AG10803 (cell line): ENCODE measurements at regions not wholly inside any gene's neighbourhood (a gene's known extent, or its start where the extent isn't known, plus 50 kb on each side); places are given as distances from the start of the nearest gene placed in this dataset.
A peak's percentile ranks its signal among the peaks of the same experiment; 100 is the strongest.

Source experiments
- DNase-seq: peaks from one replicate; pipeline ENCODE4 v3.0.0; 2010; ENCODE audit warnings: low read depth
- H3K4me3 ChIP-seq: 2 replicates; pipeline ENCODE4 v1.5.1; 2011; ENCODE audit warnings: mild to moderate bottlenecking, low read length, control low read depth
- TF ChIP-seq, protein P1 (sequence below): conservative IDR thresholded peaks from 2 replicates; pipeline ENCODE4 v1.5.1; 2011; ENCODE audit warnings: mild to moderate bottlenecking, low read length, control low read depth, inconsistent platforms

GRCh38 chr7:131961054-131961680 lies 404.7 kb upstream of the PODXL start:
- TF ChIP-seq, protein P1, sequence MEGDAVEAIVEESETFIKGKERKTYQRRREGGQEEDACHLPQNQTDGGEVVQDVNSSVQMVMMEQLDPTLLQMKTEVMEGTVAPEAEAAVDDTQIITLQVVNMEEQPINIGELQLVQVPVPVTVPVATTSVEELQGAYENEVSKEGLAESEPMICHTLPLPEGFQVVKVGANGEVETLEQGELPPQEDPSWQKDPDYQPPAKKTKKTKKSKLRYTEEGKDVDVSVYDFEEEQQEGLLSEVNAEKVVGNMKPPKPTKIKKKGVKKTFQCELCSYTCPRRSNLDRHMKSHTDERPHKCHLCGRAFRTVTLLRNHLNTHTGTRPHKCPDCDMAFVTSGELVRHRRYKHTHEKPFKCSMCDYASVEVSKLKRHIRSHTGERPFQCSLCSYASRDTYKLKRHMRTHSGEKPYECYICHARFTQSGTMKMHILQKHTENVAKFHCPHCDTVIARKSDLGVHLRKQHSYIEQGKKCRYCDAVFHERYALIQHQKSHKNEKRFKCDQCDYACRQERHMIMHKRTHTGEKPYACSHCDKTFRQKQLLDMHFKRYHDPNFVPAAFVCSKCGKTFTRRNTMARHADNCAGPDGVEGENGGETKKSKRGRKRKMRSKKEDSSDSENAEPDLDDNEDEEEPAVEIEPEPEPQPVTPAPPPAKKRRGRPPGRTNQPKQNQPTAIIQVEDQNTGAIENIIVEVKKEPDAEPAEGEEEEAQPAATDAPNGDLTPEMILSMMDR, result no peak

DNA sequence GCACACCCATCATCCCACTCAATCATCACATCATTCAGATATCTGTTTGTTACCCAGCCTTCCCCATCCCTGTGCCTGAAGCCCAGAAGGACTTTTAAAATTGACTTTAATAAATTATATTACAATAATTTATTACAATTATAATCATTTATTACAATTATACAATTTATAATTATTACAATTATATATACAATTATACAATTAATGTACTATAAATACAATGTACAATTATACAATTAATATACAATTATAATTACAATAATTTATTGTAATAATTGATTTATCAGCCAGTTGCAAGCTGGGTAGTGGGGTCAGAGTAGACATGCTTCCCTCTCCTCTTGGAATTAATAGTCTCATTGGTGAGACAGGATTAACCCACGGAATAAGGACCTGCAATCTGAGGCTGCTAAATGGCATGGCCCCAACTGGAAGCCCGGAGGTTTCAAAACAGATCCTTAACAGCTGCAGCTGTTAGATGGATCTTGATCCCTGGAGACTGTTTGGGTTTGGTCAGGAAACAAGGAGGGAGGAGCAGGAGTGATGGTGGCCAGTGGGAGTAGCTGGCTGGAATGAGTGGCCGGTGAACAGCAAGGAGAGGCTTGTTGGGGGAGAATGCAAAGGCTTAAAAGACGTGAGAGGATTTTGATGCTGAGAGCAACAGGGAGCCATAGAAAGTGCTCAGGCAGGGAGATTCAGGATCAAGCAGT lies 402.8 kb upstream of the PODXL start:
- TF ChIP-seq, protein P1, result no peak
- peak; percentile 58 for DNase-seq
- no peak overlapping the region for H3K4me3 ChIP-seq

More at GRCh38 chr7:131961054-131961680, 404.7 kb upstream of the PODXL start:
- no peak for DNase-seq
- H3K4me3 ChIP-seq, result no peak overlapping the region

DNA sequence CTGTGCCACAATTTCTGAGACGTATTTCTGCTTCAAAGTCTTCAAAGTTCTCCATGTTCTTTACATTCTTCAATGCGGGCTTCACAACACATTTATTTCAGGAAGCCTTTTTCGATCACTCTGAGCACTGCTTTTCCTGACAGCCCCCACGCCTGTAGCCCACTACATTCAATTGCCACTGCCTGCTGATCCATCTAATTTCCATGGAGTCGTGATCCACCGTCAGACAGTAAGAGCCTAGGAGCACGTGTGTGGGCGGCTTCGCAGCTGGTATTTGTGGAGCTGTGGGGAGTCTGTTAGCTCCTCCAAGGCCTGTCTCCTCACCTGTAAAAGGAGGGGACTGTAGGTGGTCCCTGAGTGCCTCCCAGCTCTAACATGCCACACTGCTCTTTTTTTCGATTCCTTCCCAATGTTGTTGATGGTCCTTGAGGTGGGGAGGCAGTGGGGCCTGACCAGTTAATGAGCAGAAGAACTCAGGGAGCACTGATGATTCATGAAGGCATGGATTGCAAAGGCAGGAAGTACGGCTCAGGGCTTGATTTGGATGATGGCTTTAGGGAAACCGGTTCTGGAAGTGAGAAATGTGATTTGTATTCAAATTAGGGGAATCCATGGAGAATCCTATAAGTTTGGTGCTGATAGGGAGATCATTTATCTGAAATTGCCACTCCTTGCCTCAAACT lies 401.1 kb upstream of the PODXL start:
- DNase-seq, result no peak
- TF ChIP-seq, protein P1, result no peak
- no peak overlapping the region for H3K4me3 ChIP-seq

DNA sequence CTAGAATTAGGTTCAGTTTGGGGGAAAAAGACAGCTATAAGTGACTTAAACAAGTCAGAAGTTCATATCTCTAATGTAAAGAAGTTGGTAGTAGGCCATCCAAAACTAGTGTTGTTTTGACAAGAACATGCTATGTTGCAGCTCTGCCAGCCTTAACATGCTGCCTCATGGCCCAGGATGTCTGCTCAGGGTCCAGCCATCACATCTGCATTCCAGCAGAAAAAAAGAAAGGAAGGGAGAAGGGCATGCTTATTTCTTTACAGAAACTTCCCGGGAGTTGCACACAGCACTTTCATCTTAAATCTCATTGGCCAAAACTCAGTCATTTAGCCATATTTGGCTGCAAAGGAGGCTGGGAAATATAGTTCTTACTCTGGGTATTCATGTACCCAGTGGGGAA lies 400.4 kb upstream of the PODXL start:
- no peak for DNase-seq
- TF ChIP-seq, protein P1, result no peak
- H3K4me3 ChIP-seq, result no peak overlapping the region

DNA sequence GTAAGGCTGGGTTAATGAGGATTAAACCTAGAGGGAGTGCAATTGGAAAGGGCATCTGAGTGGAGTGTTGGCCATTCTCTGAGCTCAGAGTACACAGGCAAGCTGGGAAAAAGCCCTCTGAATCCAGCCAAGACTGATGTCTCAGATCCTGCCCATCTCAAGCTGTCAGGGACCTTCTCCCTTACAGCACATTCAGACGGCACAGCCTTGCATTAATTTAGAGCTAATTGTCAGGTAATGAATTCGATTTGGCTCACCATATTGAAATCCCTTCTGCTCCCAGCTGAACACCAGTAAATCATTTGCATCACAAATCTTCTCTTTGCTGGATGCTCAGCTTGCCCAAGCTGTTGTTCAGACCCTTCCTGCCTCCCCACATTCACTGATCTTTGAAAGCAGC lies 399.3 kb upstream of the PODXL start:
- H3K4me3 ChIP-seq, result no peak overlapping the region
- DNase-seq, result no peak
- TF ChIP-seq, protein P1, result no peak

GRCh38 chr7:131953184-131953583 lies 396.8 kb upstream of the PODXL start:
- no peak overlapping the region for H3K4me3 ChIP-seq
- DNase-seq, result no peak
- TF ChIP-seq, protein P1, result no peak
